ENCODE measurements at regions not wholly inside any gene's neighbourhood (a gene's known extent, or its start where the extent isn't known, plus 50 kb on each side); places are given as distances from the start of the nearest gene placed in this dataset.

DNA sequence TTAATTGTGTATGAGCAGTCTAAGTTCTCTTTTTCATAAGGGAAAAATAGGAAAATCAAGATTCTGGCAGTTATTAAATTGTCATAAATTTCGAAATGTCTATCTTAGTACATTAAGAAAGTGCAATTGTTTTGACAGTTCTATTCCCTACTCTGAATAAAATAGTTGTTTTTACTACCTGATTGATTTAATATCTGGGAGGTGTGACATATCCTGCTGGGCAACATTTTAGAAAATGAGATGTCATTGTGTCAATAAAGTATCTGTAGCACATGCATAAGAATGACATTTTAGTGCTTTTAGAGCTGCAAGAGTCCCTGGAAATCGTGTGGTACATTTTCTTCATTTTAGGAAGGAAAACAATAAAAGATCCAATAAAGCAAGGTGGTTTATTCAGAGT lies 139.2 kb upstream of the COL11A1 start:
- TF ChIP-seq POLR2A (IDR thresholded peaks at IDR 0.05; ENCODE audit: low read length): no peak
- no peak for TF ChIP-seq GATA1 (IDR thresholded peaks at IDR 0.05; ENCODE audit: low read depth, low read length)
